ENCODE measurements at regions not wholly inside any gene's neighbourhood (a gene's known extent, or its start where the extent isn't known, plus 50 kb on each side); places are given as distances from the start of the nearest gene placed in this dataset.

DNA sequence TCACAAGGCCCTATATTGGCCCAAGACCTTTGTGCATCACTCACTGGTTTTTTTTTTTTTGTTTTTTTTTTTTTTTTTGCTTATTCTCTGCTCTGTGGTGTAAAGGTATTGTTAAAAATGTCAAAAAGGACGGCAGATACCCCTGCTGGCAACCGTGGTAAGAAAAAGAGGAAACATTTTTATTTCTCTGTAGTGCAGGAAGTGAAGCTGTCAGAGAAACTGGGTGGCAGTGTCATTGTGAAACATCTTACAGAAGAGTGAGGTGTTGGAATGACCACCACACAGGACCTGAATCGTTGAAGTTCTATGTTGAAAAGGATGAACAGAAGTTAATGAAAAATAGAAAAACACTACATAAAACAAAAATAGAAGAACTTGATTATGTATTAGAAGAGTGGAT lies 346.4 kb downstream of the FGF9 start:
- H3K27ac Mint-ChIP-seq (ENCODE audit: unreplicated experiment): no peak overlapping the region
- TF ChIP-seq EZH2 (IDR thresholded peaks at IDR 0.05; ENCODE audit: insufficient read depth, low read length): no peak
- TF ChIP-seq, protein P1, sequence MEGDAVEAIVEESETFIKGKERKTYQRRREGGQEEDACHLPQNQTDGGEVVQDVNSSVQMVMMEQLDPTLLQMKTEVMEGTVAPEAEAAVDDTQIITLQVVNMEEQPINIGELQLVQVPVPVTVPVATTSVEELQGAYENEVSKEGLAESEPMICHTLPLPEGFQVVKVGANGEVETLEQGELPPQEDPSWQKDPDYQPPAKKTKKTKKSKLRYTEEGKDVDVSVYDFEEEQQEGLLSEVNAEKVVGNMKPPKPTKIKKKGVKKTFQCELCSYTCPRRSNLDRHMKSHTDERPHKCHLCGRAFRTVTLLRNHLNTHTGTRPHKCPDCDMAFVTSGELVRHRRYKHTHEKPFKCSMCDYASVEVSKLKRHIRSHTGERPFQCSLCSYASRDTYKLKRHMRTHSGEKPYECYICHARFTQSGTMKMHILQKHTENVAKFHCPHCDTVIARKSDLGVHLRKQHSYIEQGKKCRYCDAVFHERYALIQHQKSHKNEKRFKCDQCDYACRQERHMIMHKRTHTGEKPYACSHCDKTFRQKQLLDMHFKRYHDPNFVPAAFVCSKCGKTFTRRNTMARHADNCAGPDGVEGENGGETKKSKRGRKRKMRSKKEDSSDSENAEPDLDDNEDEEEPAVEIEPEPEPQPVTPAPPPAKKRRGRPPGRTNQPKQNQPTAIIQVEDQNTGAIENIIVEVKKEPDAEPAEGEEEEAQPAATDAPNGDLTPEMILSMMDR (IDR thresholded peaks at IDR 0.05; ENCODE audit: insufficient read depth, low read depth, low read length): no peak
- no peaks in the 10 kb centered on the region for H3K27me3 ChIP-seq (ENCODE audit: insufficient read depth, low read length)
- H3K4me3 ChIP-seq (ENCODE audit: insufficient read depth, low read depth, low read length): no peak overlapping the region
- no peak for DNase-seq (ENCODE audit: low read depth)
- H3K36me3 Mint-ChIP-seq (ENCODE audit: low read depth, unreplicated experiment): no peaks in the 10 kb centered on the region
- no peaks in the 10 kb centered on the region for H3K4me1 ChIP-seq (ENCODE audit: insufficient read depth, low read length)
- H3K9me3 ChIP-seq (ENCODE audit: insufficient read depth, low read depth, low read length): no peaks in the 10 kb centered on the region
- H3K4me3 Mint-ChIP-seq (ENCODE audit: unreplicated experiment): no peak overlapping the region
- H3K4me1 Mint-ChIP-seq (ENCODE audit: low read depth, unreplicated experiment): peaks cover 2% of the 10 kb centered on the region
- no peaks in the 10 kb centered on the region for H3K27me3 Mint-ChIP-seq (ENCODE audit: low read depth, unreplicated experiment)
- H3K4me2 ChIP-seq (ENCODE audit: low read length): no peak overlapping the region
- peaks cover 2% of the 10 kb centered on the region for H3K9me3 Mint-ChIP-seq (ENCODE audit: unreplicated experiment)
- H2AFZ ChIP-seq (ENCODE audit: low read depth, low read length): no peak overlapping the region
- H3K79me2 ChIP-seq (ENCODE audit: insufficient read depth, low read length): no peaks in the 10 kb centered on the region
- no peak overlapping the region for H3K27ac ChIP-seq (ENCODE audit: low read depth, low read length)
- no peaks in the 10 kb centered on the region for H4K20me1 ChIP-seq (ENCODE audit: insufficient read depth, low read length)
- no peak for FAIRE-seq
- H3K36me3 ChIP-seq (ENCODE audit: insufficient read depth, low read length): no peaks in the 10 kb centered on the region
- H3K9ac ChIP-seq (ENCODE audit: low read length): no peak overlapping the region

DNA sequence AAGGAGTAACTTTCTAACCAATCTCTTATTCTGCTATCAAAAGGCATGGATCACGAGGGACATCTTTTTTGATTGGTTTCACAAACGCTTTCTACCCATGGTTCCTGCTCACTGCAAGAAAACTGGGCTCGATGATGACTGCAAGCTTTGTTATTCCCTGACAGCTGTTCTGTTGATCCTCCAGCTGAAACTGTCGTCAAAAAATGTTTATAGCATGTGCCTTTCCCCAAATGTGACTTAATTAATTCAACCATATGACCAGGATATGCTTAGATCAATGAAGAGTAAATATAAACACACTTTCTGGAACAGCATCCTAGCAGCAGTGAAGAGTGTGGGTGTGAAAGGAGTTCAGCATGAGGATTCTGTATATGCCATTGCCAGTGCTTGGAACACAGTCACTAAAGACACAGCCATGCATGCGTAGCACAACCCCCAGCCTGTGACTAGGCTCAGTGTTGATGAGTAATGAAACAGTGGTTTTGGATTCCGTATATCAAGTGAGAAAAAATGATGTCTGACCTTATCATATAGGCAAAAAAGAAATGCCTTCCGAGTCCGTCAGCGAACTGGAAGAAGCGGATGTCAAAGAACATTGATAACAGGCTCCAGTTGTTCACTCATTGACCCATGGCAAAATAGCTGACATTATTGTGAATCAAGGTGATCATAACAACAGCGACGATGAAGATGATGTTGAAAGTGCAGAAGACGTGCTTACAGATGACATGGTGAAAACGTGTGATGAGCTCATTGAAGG lies 347.4 kb downstream of the FGF9 start:
- H3K27ac Mint-ChIP-seq (ENCODE audit: unreplicated experiment): no peak overlapping the region
- no peaks in the 10 kb centered on the region for H3K79me2 ChIP-seq (ENCODE audit: insufficient read depth, low read length)
- no peaks in the 10 kb centered on the region for H3K36me3 Mint-ChIP-seq (ENCODE audit: low read depth, unreplicated experiment)
- H3K27me3 Mint-ChIP-seq (ENCODE audit: low read depth, unreplicated experiment): no peaks in the 10 kb centered on the region
- peaks cover 2% of the 10 kb centered on the region for H3K9me3 Mint-ChIP-seq (ENCODE audit: unreplicated experiment)
- H3K9me3 ChIP-seq (ENCODE audit: insufficient read depth, low read depth, low read length): no peaks in the 10 kb centered on the region
- no peaks in the 10 kb centered on the region for H3K27me3 ChIP-seq (ENCODE audit: insufficient read depth, low read length)
- no peaks in the 10 kb centered on the region for H4K20me1 ChIP-seq (ENCODE audit: insufficient read depth, low read length)
- no peaks in the 10 kb centered on the region for H3K36me3 ChIP-seq (ENCODE audit: insufficient read depth, low read length)
- no peak overlapping the region for H3K4me3 Mint-ChIP-seq (ENCODE audit: unreplicated experiment)
- FAIRE-seq (no peak), DNase-seq (ENCODE audit: low read depth) (no peak)
- H3K27ac ChIP-seq (ENCODE audit: low read depth, low read length): no peak overlapping the region
- peaks cover 2% of the 10 kb centered on the region for H3K4me1 Mint-ChIP-seq (ENCODE audit: low read depth, unreplicated experiment)
- no peak overlapping the region for H3K4me2 ChIP-seq (ENCODE audit: low read length)
- no peak overlapping the region for H3K9ac ChIP-seq (ENCODE audit: low read length)
- H3K4me1 ChIP-seq (ENCODE audit: insufficient read depth, low read length): no peaks in the 10 kb centered on the region
- TF ChIP-seq, protein P1 (IDR thresholded peaks at IDR 0.05; ENCODE audit: insufficient read depth, low read depth, low read length): no peak
- no peak for TF ChIP-seq EZH2 (IDR thresholded peaks at IDR 0.05; ENCODE audit: insufficient read depth, low read length)
- H2AFZ ChIP-seq (ENCODE audit: low read depth, low read length): no peak overlapping the region
- no peak overlapping the region for H3K4me3 ChIP-seq (ENCODE audit: insufficient read depth, low read depth, low read length)

GRCh38 chr13:22018836-22019210 lies 347.9 kb downstream of the FGF9 start:
- FAIRE-seq: no peak
- H3K4me3 Mint-ChIP-seq (ENCODE audit: unreplicated experiment): no peak overlapping the region
- H3K27me3 Mint-ChIP-seq (ENCODE audit: low read depth, unreplicated experiment): no peaks in the 10 kb centered on the region
- H3K27ac Mint-ChIP-seq (ENCODE audit: unreplicated experiment): no peak overlapping the region
- no peaks in the 10 kb centered on the region for H3K27me3 ChIP-seq (ENCODE audit: insufficient read depth, low read length)
- no peaks in the 10 kb centered on the region for H3K79me2 ChIP-seq (ENCODE audit: insufficient read depth, low read length)
- no peak for DNase-seq (ENCODE audit: low read depth)
- no peak overlapping the region for H3K9ac ChIP-seq (ENCODE audit: low read length)
- H2AFZ ChIP-seq (ENCODE audit: low read depth, low read length): no peak overlapping the region
- no peak overlapping the region for H3K27ac ChIP-seq (ENCODE audit: low read depth, low read length)
- no peaks in the 10 kb centered on the region for H4K20me1 ChIP-seq (ENCODE audit: insufficient read depth, low read length)
- no peaks in the 10 kb centered on the region for H3K4me1 ChIP-seq (ENCODE audit: insufficient read depth, low read length)
- no peak overlapping the region for H3K4me2 ChIP-seq (ENCODE audit: low read length)
- H3K9me3 ChIP-seq (ENCODE audit: insufficient read depth, low read depth, low read length): no peaks in the 10 kb centered on the region
- no peaks in the 10 kb centered on the region for H3K36me3 Mint-ChIP-seq (ENCODE audit: low read depth, unreplicated experiment)
- TF ChIP-seq, protein P1 (IDR thresholded peaks at IDR 0.05; ENCODE audit: insufficient read depth, low read depth, low read length): no peak
- TF ChIP-seq EZH2 (IDR thresholded peaks at IDR 0.05; ENCODE audit: insufficient read depth, low read length): no peak
- no peak overlapping the region for H3K4me3 ChIP-seq (ENCODE audit: insufficient read depth, low read depth, low read length)
- peaks cover 2% of the 10 kb centered on the region for H3K4me1 Mint-ChIP-seq (ENCODE audit: low read depth, unreplicated experiment)
- peaks cover 2% of the 10 kb centered on the region for H3K9me3 Mint-ChIP-seq (ENCODE audit: unreplicated experiment)
- no peaks in the 10 kb centered on the region for H3K36me3 ChIP-seq (ENCODE audit: insufficient read depth, low read length)
